ENCODE measurements at regions not wholly inside any gene's neighbourhood (a gene's known extent, or its start where the extent isn't known, plus 50 kb on each side); places are given as distances from the start of the nearest gene placed in this dataset.

DNA sequence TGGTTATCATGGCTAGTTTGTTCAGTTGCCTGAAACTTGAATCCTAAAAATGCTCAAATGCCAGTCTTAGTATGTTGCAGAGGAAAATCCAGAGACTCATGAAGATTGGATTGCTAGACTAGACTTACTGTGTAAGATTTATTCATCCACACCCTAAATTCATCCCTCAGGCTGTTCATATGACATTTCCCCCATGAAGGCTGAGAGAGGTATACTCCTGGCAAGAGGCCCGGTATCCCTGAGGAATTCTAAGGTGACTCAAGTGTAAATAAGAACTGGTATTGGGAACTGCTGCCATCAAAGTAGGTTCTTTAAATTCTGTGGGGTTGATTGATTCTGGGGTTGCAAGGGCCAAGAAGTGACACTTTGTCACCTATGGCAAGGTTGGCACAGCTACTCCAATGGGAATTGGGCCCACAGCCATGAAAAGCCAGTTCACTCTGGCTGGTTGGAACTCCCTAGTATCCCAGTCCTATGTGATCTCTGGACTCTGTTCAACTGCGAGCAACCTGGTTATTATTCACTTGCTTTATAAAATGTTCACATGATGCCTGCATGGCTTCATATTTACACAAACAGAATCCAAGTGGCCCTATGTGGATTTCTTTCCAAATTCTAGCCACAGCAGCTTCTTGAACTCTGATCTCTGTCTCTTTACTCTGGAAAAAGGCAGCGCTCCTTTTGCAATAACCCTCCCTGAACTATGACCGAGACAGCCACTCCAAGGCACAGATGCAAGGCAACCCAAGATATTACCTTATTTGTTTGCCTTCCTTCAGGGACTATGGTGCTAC is 429.1 kb downstream of the CBLN2 start:
- DNase-seq, result no peak
- Histone ChIP-seq H3K27ac (no peak overlapping the region), H3K9me3 (no peaks in the 10 kb centered on the region), H3K4me3 (no peak overlapping the region), H3K27me3 (no peaks in the 10 kb centered on the region), H3K36me3 (no peaks in the 10 kb centered on the region), H3K4me1 (no peaks in the 10 kb centered on the region)
- intact Hi-C loops (cut with DNase I; ENCODE audit: low total_unique reads), result no loop called here
- TF ChIP-seq, protein P1, sequence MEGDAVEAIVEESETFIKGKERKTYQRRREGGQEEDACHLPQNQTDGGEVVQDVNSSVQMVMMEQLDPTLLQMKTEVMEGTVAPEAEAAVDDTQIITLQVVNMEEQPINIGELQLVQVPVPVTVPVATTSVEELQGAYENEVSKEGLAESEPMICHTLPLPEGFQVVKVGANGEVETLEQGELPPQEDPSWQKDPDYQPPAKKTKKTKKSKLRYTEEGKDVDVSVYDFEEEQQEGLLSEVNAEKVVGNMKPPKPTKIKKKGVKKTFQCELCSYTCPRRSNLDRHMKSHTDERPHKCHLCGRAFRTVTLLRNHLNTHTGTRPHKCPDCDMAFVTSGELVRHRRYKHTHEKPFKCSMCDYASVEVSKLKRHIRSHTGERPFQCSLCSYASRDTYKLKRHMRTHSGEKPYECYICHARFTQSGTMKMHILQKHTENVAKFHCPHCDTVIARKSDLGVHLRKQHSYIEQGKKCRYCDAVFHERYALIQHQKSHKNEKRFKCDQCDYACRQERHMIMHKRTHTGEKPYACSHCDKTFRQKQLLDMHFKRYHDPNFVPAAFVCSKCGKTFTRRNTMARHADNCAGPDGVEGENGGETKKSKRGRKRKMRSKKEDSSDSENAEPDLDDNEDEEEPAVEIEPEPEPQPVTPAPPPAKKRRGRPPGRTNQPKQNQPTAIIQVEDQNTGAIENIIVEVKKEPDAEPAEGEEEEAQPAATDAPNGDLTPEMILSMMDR (IDR thresholded peaks at IDR 0.05), result no peak

DNA sequence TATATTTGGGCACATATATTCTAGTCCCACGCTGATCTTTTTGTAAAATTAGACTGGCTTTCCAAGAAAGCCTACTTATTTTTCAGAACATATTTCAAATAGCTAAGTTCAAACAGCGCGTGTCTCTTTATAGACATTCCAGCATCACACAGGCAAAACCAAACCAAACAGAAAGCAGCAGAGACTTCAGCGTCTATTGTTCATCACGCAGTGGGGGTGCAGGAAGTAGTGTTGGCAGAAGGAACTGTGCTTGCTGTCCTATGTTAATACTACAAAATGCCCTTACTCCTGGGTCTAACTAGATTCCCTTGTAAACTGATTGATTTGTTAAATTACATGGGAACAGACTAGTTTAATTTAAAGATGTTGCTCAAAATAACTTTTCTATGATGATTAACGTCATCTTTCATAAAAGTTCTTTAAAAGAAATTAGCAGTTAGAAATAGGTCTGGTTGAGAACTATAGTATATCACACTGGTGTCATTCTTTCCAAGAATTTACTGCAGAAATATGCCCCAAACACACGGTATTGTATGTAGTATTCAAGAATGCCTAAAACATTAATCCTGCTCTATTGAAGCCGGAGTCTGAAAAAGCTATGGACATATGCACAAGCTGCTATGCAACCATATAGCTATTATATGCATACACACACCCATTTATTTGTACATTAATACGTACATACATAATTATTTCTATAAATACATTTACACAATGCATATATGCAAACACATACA is 436.3 kb downstream of the CBLN2 start:
- Histone ChIP-seq H3K4me3 (no peak overlapping the region), H3K36me3 (no peaks in the 10 kb centered on the region), H3K27ac (no peak overlapping the region), H3K9me3 (no peaks in the 10 kb centered on the region), H3K27me3 (no peaks in the 10 kb centered on the region), H3K4me1 (no peaks in the 10 kb centered on the region)
- TF ChIP-seq, protein P1 (IDR thresholded peaks at IDR 0.05), result no peak
- intact Hi-C loops (cut with DNase I; ENCODE audit: low total_unique reads), result no loop called here
- no peak for DNase-seq

DNA sequence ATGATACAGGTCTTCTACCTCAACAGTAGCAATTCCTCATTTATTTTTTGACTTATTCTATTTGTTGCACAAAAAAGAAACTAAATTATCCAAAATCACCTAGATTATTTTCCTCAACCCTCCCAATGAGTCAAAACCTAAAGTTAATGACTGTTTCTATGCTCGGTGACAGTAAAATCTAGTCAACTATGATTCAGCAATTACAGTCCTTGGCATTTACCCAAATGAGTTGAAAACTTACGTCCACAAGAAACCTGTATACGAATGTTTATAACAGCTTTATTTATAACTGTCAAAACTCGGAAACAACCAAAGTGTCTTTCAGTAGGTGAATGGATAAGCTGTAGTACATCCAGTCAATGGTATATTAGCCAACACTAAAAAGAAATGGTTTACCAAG is 439.3 kb downstream of the CBLN2 start:
- H3K27ac ChIP-seq, result no peak overlapping the region
- TF ChIP-seq, protein P1 (IDR thresholded peaks at IDR 0.05), result no peak
- H3K27me3 ChIP-seq, result no peaks in the 10 kb centered on the region
- no peak overlapping the region for H3K4me3 ChIP-seq
- H3K4me1 ChIP-seq, result no peaks in the 10 kb centered on the region
- H3K36me3 ChIP-seq, result no peaks in the 10 kb centered on the region
- no peak for DNase-seq
- intact Hi-C loops (cut with DNase I; ENCODE audit: low total_unique reads), result no loop called here
- H3K9me3 ChIP-seq, result no peaks in the 10 kb centered on the region

DNA sequence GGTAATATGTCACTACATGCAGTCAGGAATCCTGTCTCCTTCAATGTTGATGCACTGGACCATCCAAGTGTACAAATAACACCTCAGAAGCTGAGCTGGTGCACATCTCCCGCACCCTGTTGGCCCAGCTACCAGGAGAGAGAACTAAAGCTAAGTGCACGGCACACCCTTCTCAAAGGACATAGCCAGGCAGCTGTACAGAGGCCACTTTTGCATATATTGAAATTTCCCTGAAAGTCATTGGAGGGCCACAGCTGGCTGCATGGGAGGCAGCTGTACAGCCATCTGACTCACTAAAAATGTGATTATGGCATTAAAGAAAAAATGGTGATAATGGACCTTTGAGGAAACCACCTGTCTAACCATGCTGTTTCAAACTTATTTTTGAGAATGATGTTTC is 441.7 kb downstream of the CBLN2 start:
- Histone ChIP-seq H3K9me3 (no peaks in the 10 kb centered on the region), H3K4me3 (no peak overlapping the region), H3K36me3 (no peaks in the 10 kb centered on the region), H3K27me3 (no peaks in the 10 kb centered on the region), H3K27ac (no peak overlapping the region), H3K4me1 (no peaks in the 10 kb centered on the region)
- DNase-seq, result no peak
- intact Hi-C loops (cut with DNase I; ENCODE audit: low total_unique reads), result no loop called here
- TF ChIP-seq, protein P1 (IDR thresholded peaks at IDR 0.05), result no peak

DNA sequence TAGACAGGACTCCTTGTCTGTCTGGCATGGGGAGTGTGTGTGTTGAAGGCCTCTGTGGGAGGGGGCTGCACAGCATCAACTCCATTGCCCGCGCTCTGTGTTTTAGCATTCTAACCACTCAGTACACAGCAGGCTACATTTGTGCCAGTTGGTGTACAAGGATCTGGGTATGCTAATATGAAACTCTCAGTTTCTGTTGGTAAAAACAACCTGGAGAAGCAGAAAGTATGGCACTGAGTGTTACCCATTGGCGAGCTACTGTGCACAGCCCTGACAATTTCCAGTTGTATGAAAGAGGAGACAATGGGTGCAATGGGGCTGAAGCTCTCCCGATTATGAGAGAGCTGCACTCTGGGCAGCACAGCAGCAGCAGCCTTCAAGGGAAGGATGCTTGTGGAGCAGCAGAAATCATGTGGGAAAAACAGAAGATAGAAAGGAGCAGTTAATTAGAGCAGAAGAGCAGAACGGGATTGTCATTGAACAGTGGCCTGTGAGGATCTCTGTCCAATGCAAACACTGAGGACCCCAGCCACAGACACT is 443.6 kb downstream of the CBLN2 start:
- H3K36me3 ChIP-seq, result no peaks in the 10 kb centered on the region
- no peak overlapping the region for H3K4me3 ChIP-seq
- H3K27me3 ChIP-seq, result no peaks in the 10 kb centered on the region
- TF ChIP-seq, protein P1 (IDR thresholded peaks at IDR 0.05), result no peak
- no peaks in the 10 kb centered on the region for H3K9me3 ChIP-seq
- no peaks in the 10 kb centered on the region for H3K4me1 ChIP-seq
- intact Hi-C loops (cut with DNase I; ENCODE audit: low total_unique reads), result no loop called here
- DNase-seq, result no peak
- no peak overlapping the region for H3K27ac ChIP-seq

All from tibial artery (tissue), 4 donors.